Neural progenitor cell (in vitro differentiated cells): ENCODE measurements at regions not wholly inside any gene's neighbourhood (a gene's known extent, or its start where the extent isn't known, plus 50 kb on each side); places are given as distances from the start of the nearest gene placed in this dataset.

ENCODE experiments used
- CTCF ChIP-seq: fragments of 200-600 bp; sonication (generic); IDR thresholded peaks from 2 replicates; pipeline ENCODE4 v1.5.1; 2017; ENCODE audit warnings: antibody characterized with exemption, mild to moderate bottlenecking
- EZH2 ChIP-seq: fragments of 200-600 bp; sonication (generic); IDR thresholded peaks from 2 replicates; pipeline ENCODE4 v1.6.1; 2017; ENCODE audit warnings: antibody characterized with exemption, mild to moderate bottlenecking, moderate library complexity
- EZH2phosphoT487 ChIP-seq: fragments of 200-600 bp; sonication (generic); IDR thresholded peaks from 2 replicates; pipeline ENCODE4 v1.6.1; 2017; ENCODE audit warnings: antibody characterized with exemption

- TF ChIP-seq CTCF (no peak), EZH2phosphoT487 (no peak), EZH2 (no peak)
Measured at GRCh38 chr18:75124551-75124950, 84.4 kb downstream of the PTGR3 start.
